ENCODE measurements at regions not wholly inside any gene's neighbourhood (a gene's known extent, or its start where the extent isn't known, plus 50 kb on each side); places are given as distances from the start of the nearest gene placed in this dataset.

GRCh38 chr7:12862146-12862545, 174.7 kb downstream of the ARL4A start:
- Histone ChIP-seq H3K4me3 (no peak overlapping the region), H3K36me3 (replicated peaks in 1 of 2) (no peaks in the 10 kb centered on the region), H3K27me3 (no peaks in the 10 kb centered on the region), H3K4me1 (replicated peaks in 1 of 2) (no peaks in the 10 kb centered on the region), H3K27ac (no peak overlapping the region), H3K9me3 (replicated peaks in 1 of 3) (no peaks in the 10 kb centered on the region)
- DNase-seq = no peak
- 61 to 88% (median 72%) methylated on average over 4 of the region's 4 CpGs for WGBS, 4 donors
- TF ChIP-seq, protein P1, sequence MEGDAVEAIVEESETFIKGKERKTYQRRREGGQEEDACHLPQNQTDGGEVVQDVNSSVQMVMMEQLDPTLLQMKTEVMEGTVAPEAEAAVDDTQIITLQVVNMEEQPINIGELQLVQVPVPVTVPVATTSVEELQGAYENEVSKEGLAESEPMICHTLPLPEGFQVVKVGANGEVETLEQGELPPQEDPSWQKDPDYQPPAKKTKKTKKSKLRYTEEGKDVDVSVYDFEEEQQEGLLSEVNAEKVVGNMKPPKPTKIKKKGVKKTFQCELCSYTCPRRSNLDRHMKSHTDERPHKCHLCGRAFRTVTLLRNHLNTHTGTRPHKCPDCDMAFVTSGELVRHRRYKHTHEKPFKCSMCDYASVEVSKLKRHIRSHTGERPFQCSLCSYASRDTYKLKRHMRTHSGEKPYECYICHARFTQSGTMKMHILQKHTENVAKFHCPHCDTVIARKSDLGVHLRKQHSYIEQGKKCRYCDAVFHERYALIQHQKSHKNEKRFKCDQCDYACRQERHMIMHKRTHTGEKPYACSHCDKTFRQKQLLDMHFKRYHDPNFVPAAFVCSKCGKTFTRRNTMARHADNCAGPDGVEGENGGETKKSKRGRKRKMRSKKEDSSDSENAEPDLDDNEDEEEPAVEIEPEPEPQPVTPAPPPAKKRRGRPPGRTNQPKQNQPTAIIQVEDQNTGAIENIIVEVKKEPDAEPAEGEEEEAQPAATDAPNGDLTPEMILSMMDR (IDR thresholded peaks at IDR 0.05) = no peak
- no peak for TF ChIP-seq POLR2A (IDR thresholded peaks at IDR 0.05)
- intact Hi-C loops (cut with DNase I) = no loop called here

DNA sequence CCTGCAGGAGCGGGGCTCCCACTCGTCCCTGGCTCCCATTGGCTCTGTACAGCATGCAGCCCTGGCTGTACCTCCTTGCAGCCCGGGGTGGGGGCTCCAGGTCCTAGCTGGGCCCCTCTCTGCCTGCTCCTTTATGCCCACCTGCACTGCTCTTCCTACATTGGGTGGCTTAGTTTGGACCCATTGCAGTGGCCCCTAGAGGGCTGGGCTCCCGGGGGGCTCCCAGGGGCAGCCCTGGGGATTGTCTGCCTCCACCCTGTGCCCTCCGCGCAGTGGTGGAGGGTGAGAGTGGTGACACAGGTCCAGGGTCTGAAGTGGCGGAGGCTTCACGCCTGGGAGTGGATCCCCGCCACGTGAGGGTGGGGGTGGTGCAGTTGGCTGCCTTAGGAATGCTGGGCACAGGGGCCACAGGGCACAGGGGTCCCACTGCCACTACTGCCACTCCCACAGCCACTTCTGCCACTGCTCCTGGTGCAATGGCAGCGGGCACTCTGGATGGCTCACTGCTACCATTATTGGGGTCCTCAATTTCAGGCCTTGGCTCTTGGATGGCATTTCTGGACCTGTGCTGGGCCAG, 177.1 kb downstream of the ARL4A start:
- Histone ChIP-seq H3K36me3 (replicated peaks in 1 of 2) (no peaks in the 10 kb centered on the region), H3K4me1 (replicated peaks in 1 of 2) (no peaks in the 10 kb centered on the region), H3K27me3 (no peaks in the 10 kb centered on the region), H3K4me3 (no peak overlapping the region), H3K9me3 (replicated peaks in 1 of 3) (no peaks in the 10 kb centered on the region), H3K27ac (no peak overlapping the region)
- 78 to 100% (median 87%) methylated on average over 5 to 11 of the region's 11 CpGs for WGBS, 4 donors
- intact Hi-C loops (cut with DNase I) = no loop called here
- TF ChIP-seq POLR2A (IDR thresholded peaks at IDR 0.05) = no peak
- TF ChIP-seq, protein P1 (IDR thresholded peaks at IDR 0.05) = no peak
- no peak for DNase-seq

GRCh38 chr7:12865593-12865992, 178.2 kb downstream of the ARL4A start:
- TF ChIP-seq, protein P1 (IDR thresholded peaks at IDR 0.05) = no peak
- Histone ChIP-seq H3K27ac (no peak overlapping the region), H3K36me3 (replicated peaks in 1 of 2) (no peaks in the 10 kb centered on the region), H3K4me1 (replicated peaks in 1 of 2) (no peaks in the 10 kb centered on the region), H3K9me3 (replicated peaks in 1 of 3) (no peaks in the 10 kb centered on the region), H3K4me3 (no peak overlapping the region), H3K27me3 (no peaks in the 10 kb centered on the region)
- no peak for DNase-seq
- intact Hi-C loops (cut with DNase I) = no loop called here
- 85 to 90% (median 88%) methylated on average over 2 of the region's 2 CpGs for WGBS, 4 donors

DNA sequence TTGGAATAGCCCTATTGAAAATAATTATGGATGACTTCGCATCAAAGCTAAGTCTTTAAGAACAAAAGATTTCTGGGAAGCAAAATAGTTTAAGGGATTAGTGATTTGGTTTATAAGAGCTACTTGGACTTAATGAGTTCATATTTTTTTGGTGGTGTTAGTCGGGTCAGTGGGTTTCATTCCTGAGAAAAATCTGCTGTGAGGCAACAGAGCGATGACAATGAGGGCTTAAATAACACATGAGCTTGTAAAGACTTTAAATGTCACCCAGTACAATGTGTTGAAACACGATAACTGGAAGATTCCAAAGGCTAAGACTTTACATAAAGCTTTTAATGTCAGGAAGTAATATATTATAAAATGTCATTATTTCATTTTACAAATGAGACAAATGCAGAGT, 178.8 kb downstream of the ARL4A start:
- WGBS, 4 donors = 74 to 84% (median 78%) methylated on average over 4 of the region's 4 CpGs
- DNase-seq = no peak
- no peaks in the 10 kb centered on the region for H3K36me3 ChIP-seq (replicated peaks in 1 of 2)
- H3K27ac ChIP-seq = no peak overlapping the region
- TF ChIP-seq, protein P1 (IDR thresholded peaks at IDR 0.05) = no peak
- no peak for TF ChIP-seq POLR2A (IDR thresholded peaks at IDR 0.05)
- intact Hi-C loops (cut with DNase I) = no loop called here
- no peaks in the 10 kb centered on the region for H3K27me3 ChIP-seq
- H3K9me3 ChIP-seq (replicated peaks in 1 of 3) = no peaks in the 10 kb centered on the region
- no peaks in the 10 kb centered on the region for H3K4me1 ChIP-seq (replicated peaks in 1 of 2)
- no peak overlapping the region for H3K4me3 ChIP-seq
